Pulmonary artery endothelial cell (primary cell): ENCODE measurements at regions not wholly inside any gene's neighbourhood (a gene's known extent, or its start where the extent isn't known, plus 50 kb on each side); places are given as distances from the start of the nearest gene placed in this dataset.
"Not testable (repeated sequence)": the region's sequence is repeated elsewhere in the genome, so short reads cannot be mapped to it uniquely, and the experiment has no call there.

ENCODE experiments used
- DNase-seq: peaks from one replicate; pipeline ENCODE4 v3.0.0-alpha.2; 2011; ENCODE audit warnings: low read depth, low spot score

DNA sequence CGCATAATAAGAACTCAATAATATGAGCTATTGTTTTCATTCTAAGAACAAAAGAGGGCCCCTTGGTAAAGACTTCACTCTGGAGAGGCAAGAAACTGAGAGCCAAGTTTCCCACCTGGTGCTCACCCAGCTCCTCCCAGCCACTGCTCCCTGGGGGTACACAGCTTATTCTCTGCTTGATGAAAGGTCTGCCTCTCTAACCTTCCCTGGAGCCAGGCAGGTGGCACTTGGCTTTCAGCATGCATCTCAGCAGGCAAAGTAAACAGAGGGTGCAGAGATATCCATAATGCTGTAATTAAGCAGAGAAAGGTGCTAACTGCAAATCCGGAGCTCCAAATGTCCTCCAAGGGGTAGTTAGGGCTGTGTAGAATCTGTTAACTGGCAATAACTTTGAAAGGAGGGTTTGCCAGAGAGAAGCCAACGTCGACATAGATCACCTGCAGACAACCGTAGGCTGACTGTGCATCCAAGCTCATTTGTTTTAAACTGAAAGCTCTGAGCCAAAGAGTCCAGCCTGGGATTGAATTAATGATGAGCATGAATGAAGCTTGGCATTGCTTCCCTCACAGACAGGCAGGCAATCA, 159.6 kb upstream of the PROK2 start:
- no peak for DNase-seq

DNA sequence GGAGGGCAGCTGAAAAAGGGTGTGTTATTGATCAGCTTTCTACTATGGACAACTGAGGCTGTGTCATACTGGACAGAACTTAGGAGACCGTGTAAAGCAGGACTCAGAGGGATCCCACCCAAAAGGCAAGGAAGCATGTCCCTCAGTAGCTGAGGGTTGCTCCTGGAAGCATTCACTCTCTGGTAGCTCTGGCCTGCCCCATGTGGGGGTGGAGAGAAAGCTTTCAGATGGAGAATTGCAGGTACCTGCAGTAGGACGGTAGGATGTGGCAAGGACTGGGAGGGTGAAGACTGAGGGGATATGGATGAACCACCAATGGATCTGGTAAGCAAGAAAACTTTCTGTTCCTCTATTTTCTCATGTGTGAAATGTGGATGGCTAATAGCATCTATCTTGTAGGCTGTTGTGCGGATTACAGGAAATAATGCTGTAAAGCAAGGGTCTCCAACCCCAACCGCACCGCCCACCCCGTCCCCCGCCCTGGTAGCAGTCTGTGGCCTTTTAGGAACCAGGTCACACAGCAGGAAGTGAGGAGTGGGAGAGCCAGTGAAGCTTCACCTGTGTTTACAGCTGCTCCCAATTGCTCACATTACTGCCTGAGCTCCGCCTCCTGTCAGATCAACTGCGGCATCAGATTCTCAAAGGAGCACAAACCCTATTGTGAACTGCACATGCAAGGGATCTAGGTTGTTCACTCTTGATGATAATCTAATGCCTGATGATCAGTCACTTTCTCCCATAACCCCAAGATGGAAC, 157.7 kb upstream of the PROK2 start:
- no peak for DNase-seq

- DNase-seq: no peak
Measured at GRCh38 chr3:71940486-71940885, 155.5 kb upstream of the PROK2 start.

DNA sequence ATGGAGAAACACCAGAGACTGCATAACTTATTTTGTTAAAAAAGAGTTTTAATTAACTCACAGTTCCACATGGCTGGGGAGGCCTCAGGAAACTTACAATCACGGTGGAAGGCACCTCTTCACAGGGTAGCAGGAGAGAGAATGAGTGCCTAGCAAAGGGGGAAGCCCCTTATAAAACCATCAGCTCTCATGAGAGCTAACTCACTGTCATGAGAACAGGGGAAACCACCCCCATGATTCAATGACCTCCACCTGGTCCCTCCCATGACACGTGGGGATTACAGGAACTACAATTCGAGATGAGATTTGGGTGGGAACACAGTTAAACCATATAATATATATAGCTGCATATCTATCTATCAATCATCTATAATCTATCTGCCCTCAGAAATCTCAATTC, 153.1 kb upstream of the PROK2 start:
- DNase-seq: not testable (repeated sequence)

- DNase-seq: no peak
Measured at GRCh38 chr3:71936681-71937080, 151.7 kb upstream of the PROK2 start.

DNA sequence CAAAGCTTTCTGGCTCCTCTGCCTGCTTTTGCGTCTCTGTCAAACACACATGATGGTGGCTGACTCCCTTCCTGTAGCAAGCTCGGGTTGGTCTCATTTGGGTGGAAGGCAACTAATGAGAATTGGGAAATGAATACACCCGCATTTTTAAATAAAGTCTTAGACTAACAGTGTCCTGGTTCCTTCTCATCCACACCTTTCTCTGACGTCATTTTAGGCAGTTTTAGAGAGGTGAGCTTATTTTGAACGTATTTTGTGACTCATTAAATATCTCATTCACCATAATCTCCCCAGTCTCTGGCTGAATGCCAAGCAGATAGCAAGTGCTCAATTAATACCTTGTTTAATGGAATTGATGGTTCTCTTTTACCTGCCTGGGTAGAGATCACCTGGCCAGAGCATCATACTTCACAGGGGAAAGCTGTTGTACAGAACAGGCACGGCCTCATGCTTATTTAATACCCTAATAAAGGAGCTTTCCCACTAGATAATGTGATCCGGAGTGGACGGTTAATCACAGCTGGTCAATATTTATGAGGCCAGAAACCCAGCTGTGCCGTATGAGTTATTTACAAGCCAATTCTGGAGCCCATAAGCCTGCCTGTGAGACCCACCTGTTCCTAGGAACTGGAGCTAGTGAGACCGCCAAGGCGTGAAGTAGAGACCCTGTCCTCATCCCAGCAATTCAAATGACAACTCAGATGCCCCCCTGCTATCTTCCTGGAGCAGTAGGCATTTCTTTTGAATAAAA, 149.7 kb upstream of the PROK2 start:
- no peak for DNase-seq

DNA sequence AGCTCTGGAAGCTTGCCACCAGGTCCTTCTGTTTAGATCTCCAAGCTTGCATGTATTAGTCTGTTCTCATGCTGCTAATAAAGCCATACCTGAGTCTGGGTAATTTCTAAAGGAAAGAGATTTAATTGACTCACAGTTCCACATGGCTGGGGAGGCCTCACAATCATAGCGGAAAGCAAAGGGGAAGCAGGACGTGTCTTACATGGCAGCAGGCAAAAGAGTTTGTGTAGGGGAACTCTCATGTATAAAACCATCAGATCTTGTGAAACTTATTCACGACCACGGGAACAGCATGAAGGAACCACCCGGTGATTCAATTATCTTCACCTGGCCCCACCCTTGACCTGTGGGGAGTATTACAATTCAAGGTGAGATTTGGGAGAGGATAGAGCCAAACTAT, 147.0 kb upstream of the PROK2 start:
- DNase-seq: no peak

GRCh38 chr3:71930056-71930991, 145.4 kb upstream of the PROK2 start:
- no peak for DNase-seq

DNA sequence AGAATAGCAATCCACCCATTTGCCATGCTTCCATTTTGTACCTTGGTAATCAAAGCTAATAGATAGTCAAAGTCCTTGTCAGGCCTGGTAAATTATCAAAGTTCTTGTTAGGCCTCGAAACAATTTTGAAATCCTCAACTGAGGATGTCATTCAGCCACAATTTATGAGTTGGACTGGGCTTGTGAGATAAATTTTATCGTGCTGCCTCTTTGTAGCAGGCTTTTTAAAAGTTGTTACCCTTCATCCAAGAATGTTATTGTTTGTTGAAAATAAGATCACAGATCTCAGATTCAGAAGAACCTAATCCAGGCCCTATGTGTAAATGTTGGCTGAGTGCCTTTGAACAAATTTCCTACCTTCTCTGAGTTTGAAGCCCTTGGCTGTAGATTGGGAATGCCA, 143.3 kb upstream of the PROK2 start:
- DNase-seq: no peak

DNA sequence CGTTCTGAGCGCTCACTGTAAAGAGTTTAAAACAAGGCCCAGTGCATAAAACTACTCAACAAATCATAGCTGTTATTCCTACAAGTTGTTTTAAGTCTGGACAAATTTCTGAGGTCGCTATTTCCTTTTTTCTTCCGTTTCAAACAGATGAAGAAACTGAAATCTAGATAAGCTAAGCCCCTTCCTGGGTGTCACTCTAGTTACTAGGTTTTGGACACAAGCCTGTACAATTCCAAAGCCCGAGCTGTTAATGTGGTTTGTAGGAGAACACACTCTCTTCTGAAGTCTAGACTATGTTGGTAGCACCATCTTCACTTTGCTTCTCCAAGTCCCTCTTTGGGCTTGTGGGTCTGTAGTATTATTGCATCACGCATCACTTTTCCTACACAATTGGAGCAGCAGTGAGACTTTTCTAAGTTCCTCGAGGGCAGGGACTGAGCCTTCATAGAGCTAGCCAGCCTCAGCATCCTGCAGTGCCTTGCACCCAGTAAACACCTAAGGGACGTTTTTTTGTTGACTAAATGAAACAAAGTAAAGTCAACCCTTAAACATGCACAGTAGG, 142.6 kb upstream of the PROK2 start:
- no peak for DNase-seq

GRCh38 chr3:71926616-71927015, 141.7 kb upstream of the PROK2 start:
- DNase-seq: no peak

GRCh38 chr3:71926262-71926600, 141.3 kb upstream of the PROK2 start:
- DNase-seq: no peak

DNA sequence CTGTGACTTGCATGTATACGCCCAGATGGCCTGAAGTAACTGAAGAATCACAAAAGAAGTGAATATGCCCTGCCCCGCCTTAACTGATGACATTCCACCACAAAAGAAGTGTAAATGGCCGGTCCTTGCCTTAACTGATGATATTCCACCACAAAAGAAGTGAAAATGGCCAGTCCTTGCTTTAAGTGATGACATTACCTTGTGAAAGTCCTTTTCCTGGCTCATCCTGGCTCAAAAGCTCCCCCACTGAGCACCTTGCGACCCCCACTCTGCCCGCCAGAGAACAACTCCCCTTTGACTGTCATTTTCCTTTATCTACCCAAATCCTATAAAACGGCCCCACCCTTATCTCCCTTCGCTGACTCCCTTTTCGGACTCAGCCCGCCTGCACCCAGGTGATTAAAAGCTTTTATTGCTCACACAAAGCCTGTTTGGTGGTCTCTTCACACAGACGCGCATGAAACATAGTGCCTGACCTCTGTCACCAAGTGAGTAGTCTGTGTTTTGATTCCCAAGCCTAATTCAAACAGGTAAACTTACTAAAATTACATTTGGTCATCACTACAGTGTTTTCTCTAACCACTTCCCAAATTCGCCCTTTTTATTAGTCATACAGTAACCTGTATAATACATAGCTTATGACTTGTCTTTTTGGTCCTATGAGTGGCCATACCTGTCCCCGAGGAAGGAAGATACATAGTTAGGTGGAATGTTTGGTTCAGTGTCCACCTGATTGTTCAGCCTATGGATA, 140.7 kb upstream of the PROK2 start:
- not testable (repeated sequence) for DNase-seq

DNA sequence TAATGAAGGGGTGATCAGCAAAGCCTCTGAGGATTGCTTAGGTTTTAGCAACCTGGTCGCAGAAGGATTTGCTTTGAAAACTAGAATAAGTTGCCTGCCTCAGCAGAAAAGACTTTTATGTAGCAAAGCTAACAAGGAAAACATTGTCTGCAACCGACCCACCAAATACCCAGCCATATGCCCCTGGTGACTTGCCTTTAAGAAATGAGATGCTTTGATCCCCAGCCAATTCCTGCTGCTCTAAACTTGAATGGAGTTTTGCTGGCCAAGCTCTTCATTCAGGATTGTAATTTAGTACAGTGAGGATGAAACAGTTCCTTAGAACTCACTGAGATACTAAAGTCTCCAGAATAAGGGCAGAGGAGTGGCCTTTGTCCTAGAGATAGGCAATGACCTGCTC, 139.8 kb upstream of the PROK2 start:
- no peak for DNase-seq

DNA sequence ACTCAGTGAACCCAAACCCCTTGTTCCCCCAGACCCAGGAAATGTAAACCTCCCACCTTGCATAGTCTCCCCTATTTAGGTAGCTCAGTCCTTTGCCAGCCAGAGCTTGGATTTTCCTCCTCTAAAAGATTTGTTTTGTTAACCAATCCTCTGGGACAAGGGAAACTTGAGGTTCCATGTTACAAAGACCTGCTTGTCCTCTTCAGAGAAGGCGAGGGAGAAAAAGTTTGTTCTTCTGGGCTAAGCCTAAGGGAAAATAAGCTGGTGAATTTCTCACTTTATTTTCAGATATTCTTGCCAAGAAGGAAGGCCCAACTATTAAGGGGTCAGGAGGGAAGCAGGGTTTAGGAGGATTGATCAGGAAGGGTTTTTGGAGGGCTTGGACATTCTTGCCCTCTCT, 136.1 kb upstream of the PROK2 start:
- DNase-seq: no peak

- DNase-seq: no peak
Measured at GRCh38 chr3:71919572-71919971, 134.6 kb upstream of the PROK2 start.

DNA sequence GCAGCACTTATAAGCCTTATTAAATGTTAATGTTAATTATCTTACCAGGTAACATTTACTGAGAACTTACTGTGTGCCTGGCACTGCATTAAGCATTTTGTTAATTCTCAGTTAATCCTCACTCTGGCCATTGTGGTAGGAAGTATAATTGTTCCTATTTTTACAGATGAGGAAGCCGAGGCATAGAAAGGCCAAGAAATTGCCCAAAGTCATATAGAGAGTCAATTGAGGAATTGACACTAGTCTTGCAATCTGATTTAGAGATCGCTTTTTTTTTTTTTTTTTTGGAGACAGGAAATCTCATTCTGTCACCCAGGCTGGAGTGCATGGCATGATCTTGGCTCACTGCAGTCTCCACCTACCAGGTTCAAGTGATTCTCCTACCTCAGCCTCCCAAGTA, 132.6 kb upstream of the PROK2 start:
- no peak for DNase-seq

DNA sequence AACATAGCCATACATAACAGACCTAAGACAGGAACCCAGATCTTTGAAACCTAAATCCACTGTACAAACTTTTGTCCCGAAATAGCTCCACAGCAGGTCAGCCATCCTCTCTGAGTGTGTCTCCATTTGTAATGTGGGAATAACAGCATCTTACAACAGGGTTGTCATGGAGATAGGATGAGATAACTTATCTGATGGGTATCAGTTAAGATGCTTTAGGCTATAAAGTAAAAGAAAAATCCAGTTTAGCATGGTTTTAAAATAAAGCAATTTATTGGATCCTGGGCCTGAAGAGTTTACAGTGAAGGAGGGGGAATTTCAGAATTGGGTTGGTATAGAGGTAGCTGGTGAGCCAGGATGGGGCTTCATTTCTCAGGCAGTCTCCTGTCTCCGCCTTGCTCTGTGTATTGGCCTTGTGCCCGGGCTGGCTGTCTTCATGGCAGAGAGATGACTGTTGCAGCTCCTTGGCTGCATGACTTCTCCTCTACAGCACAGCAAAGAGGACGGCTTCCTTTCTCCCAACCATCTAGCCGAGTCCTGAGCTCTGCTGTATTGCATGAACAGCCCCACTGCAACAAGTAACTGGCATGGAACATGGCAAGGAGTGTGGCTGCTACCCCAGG, 131.9 kb upstream of the PROK2 start:
- no peak for DNase-seq

DNA sequence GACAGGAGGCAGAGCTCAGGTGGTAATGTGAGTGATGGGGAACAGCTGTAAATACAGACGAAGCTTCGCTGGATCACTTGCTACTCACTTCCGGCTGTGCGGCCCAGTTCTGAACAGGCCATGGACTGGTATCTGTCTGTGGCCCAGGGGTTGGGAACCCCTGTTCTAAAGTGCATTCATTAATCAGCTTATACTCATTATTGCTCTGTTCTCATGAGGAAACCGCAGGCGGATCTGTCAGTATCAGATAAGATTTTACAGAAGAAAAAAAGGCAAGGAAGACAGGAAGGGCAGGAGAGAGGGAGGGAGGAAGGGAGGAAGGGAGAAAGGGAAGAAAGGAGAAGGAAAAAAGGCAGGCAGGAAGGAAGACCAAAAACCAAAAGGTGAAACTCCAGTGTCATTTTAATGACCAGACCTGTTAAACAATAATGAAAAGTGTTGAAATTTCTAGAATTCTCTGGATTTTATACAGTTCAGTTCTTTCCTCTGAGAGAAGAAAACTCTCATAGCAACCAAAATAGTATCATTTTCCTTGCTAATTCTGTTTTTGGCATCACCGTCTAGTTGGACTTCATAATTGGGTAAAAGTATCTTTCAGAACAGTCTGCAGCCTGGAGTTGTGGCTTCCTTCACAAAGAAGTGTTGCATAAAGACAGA, 128.0 kb upstream of the PROK2 start:
- DNase-seq: no peak

GRCh38 chr3:71910108-71910507, 125.2 kb upstream of the PROK2 start:
- DNase-seq: no peak
